WERI-Rb-1 (cell line): ENCODE measurements at regions not wholly inside any gene's neighbourhood (a gene's known extent, or its start where the extent isn't known, plus 50 kb on each side); places are given as distances from the start of the nearest gene placed in this dataset.

Experiments used
- DNase-seq: peaks from one replicate; pipeline ENCODE4 v3.0.0-alpha.2; 2020
- H3K27ac ChIP-seq: fragments of 250-450 bp; sonication (Bioruptor Pico); 2 replicates; pipeline ENCODE4 v1.5.1; 2020; ENCODE audit warnings: mild to moderate bottlenecking, moderate library complexity
- H3K27me3 ChIP-seq: fragments of 250-450 bp; sonication (Bioruptor Pico); 2 replicates; pipeline ENCODE4 v1.5.1; 2021; ENCODE audit warnings: mild to moderate bottlenecking, low read depth, moderate library complexity; ENCODE audit not compliant: insufficient read depth, severe bottlenecking
- H3K36me3 ChIP-seq: fragments of 250-450 bp; sonication (Bioruptor Pico); 2 replicates; pipeline ENCODE4 v1.5.1; 2020; ENCODE audit warnings: mild to moderate bottlenecking, moderate library complexity
- H3K4me3 ChIP-seq: 2 replicates; pipeline ENCODE4 v1.5.1; 2011; ENCODE audit warnings: low read depth, mild to moderate bottlenecking, control low read depth, low read length
- H3K9me3 ChIP-seq: fragments of 250-450 bp; sonication (Bioruptor Pico); 2 replicates; pipeline ENCODE4 v1.5.1; 2021; ENCODE audit warnings: mild to moderate bottlenecking, moderate library complexity; ENCODE audit not compliant: severe bottlenecking
- CTCF ChIP-seq: IDR thresholded peaks from 2 replicates; pipeline ENCODE4 v1.5.1; 2011; ENCODE audit warnings: low read depth, mild to moderate bottlenecking, control low read depth, inconsistent platforms, low read length

GRCh38 chr5:60520451-60521227 is 179.3 kb downstream of the DEPDC1B start:
- no peaks in the 10 kb centered on the region for H3K36me3 ChIP-seq
- H3K4me3 ChIP-seq: no peak overlapping the region
- no peak for DNase-seq
- no peak overlapping the region for H3K27ac ChIP-seq
- no peaks in the 10 kb centered on the region for H3K27me3 ChIP-seq
- H3K9me3 ChIP-seq: no peaks in the 10 kb centered on the region
- no peak for TF ChIP-seq CTCF

- Histone ChIP-seq H3K27me3 (no peaks in the 10 kb centered on the region), H3K9me3 (no peaks in the 10 kb centered on the region), H3K36me3 (no peaks in the 10 kb centered on the region), H3K27ac (no peak overlapping the region), H3K4me3 (no peak overlapping the region)
- no peak for DNase-seq
- TF ChIP-seq CTCF: no peak
Measured at GRCh38 chr5:60519372-60519771, 180.6 kb downstream of the DEPDC1B start.

GRCh38 chr5:60517850-60518249 is 182.1 kb downstream of the DEPDC1B start:
- no peak for TF ChIP-seq CTCF
- Histone ChIP-seq H3K36me3 (no peaks in the 10 kb centered on the region), H3K27ac (no peak overlapping the region), H3K9me3 (no peaks in the 10 kb centered on the region), H3K27me3 (no peaks in the 10 kb centered on the region), H3K4me3 (no peak overlapping the region)
- no peak for DNase-seq

DNA sequence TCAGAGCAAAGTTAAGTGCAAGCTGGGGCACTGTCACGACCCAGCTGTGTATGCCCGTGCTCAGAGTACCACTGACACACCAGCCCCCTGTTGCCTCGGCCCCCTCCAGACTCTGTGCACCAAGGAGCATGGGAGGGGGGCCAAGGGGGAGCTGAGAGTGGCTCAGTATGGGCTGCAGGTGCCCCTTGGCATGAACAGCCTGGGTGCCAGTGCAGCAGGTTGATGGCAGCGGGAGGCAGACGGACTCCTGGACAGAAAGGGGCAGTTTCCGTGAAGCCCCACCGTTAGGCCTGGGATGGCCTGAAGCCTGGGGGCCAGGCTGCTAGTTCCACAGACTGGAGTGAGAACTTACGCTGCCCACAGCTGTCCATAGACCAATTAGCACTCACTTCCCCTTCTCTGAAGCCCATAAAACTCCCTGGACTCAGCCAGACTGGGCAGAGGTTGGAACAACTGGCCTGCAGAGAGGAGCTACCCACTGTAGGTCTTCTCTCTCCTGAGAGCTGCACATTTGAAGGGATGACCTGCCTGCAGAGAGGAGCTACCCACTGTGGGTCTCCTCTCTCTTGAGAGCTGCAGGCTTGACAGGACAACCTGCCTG is 182.8 kb downstream of the DEPDC1B start:
- Histone ChIP-seq H3K36me3 (no peaks in the 10 kb centered on the region), H3K9me3 (no peaks in the 10 kb centered on the region), H3K27me3 (no peaks in the 10 kb centered on the region), H3K27ac (no peak overlapping the region), H3K4me3 (no peak overlapping the region)
- DNase-seq: no peak
- no peak for TF ChIP-seq CTCF

- DNase-seq: no peak
- Histone ChIP-seq H3K9me3 (no peaks in the 10 kb centered on the region), H3K27me3 (no peaks in the 10 kb centered on the region), H3K36me3 (no peaks in the 10 kb centered on the region), H3K27ac (no peak overlapping the region), H3K4me3 (no peak overlapping the region)
- TF ChIP-seq CTCF: no peak
Measured at GRCh38 chr5:60516688-60517087, 183.3 kb downstream of the DEPDC1B start.
